ENCODE measurements at regions not wholly inside any gene's neighbourhood (a gene's known extent, or its start where the extent isn't known, plus 50 kb on each side); places are given as distances from the start of the nearest gene placed in this dataset.

DNA sequence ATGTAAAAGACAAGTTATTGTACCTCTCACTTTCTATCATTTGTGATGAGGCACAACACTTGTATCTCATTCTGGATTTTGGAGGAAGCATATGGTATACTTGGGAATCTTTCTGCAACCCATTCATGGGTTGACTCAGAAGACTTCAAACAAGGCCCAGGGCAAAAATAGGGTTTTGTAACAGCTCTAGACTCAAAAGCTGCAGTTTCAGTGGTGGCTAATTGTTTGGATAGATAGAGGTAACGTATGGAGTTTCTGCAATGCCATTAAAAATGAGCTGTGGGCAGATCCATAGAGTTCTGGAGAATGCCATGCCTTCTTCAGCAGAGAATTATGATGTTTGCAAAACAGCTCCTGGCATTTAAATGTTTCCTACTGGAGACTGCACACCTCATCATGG is 279.6 kb upstream of the VLDLR start:
- no peak for TF ChIP-seq EZH2phosphoT487 (IDR thresholded peaks at IDR 0.05; ENCODE audit: low read depth)
- H3K4me3 ChIP-seq (ENCODE audit: low read length), result no peak overlapping the region
- H2AFZ ChIP-seq (ENCODE audit: low read depth, low read length), result no peak overlapping the region
- H3K36me3 ChIP-seq (replicated peaks; ENCODE audit: low read depth, low read length), result no peaks in the 10 kb centered on the region
- no peaks in the 10 kb centered on the region for H3K4me1 ChIP-seq (ENCODE audit: low read length)
- H3K27me3 ChIP-seq (ENCODE audit: low read depth, low read length), result no peaks in the 10 kb centered on the region
- no peak overlapping the region for H3K4me2 ChIP-seq (ENCODE audit: low read length)
- no peaks in the 10 kb centered on the region for H4K20me1 ChIP-seq (ENCODE audit: insufficient read depth, low read length)
- H3K27ac ChIP-seq (ENCODE audit: low read length), result no peak overlapping the region
- no peaks in the 10 kb centered on the region for H3K79me2 ChIP-seq (ENCODE audit: low read length)
- H3K9ac ChIP-seq (ENCODE audit: low read length), result no peak overlapping the region
- no peaks in the 10 kb centered on the region for H3K9me3 ChIP-seq (ENCODE audit: insufficient read depth, low read length)

DNA sequence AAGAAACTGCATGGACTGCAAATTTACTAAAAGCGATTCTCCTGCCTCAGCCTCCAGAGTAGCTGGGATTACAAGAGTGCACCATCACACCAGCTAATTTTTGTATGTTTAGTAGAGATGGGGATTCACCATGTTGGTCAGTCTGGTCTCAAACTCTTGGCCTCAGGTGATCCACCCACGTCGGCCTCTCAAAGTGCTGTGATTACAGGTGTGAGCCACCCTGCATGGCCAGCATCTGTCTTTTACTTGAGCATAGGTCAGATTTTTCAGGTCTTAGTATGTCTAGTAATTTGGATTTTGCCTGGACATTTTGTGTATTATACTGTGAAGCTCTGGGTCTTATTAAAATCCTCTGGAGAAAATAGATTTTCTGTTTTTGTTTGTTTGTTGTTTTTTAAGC is 277.8 kb upstream of the VLDLR start:
- H3K27me3 ChIP-seq (ENCODE audit: low read depth, low read length), result no peaks in the 10 kb centered on the region
- H3K4me1 ChIP-seq (ENCODE audit: low read length), result no peaks in the 10 kb centered on the region
- H3K9ac ChIP-seq (ENCODE audit: low read length), result no peak overlapping the region
- H3K79me2 ChIP-seq (ENCODE audit: low read length), result no peaks in the 10 kb centered on the region
- no peaks in the 10 kb centered on the region for H3K36me3 ChIP-seq (replicated peaks; ENCODE audit: low read depth, low read length)
- TF ChIP-seq, protein P1, sequence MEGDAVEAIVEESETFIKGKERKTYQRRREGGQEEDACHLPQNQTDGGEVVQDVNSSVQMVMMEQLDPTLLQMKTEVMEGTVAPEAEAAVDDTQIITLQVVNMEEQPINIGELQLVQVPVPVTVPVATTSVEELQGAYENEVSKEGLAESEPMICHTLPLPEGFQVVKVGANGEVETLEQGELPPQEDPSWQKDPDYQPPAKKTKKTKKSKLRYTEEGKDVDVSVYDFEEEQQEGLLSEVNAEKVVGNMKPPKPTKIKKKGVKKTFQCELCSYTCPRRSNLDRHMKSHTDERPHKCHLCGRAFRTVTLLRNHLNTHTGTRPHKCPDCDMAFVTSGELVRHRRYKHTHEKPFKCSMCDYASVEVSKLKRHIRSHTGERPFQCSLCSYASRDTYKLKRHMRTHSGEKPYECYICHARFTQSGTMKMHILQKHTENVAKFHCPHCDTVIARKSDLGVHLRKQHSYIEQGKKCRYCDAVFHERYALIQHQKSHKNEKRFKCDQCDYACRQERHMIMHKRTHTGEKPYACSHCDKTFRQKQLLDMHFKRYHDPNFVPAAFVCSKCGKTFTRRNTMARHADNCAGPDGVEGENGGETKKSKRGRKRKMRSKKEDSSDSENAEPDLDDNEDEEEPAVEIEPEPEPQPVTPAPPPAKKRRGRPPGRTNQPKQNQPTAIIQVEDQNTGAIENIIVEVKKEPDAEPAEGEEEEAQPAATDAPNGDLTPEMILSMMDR (IDR thresholded peaks at IDR 0.05; ENCODE audit: low read depth, low read length), result no peak
- TF ChIP-seq EZH2phosphoT487 (IDR thresholded peaks at IDR 0.05; ENCODE audit: low read depth), result no peak
- no peaks in the 10 kb centered on the region for H3K9me3 ChIP-seq (ENCODE audit: insufficient read depth, low read length)
- H4K20me1 ChIP-seq (ENCODE audit: insufficient read depth, low read length), result no peaks in the 10 kb centered on the region
- no peak overlapping the region for H2AFZ ChIP-seq (ENCODE audit: low read depth, low read length)
- no peak overlapping the region for H3K4me3 ChIP-seq (ENCODE audit: low read length)
- no peak overlapping the region for H3K27ac ChIP-seq (ENCODE audit: low read length)
- no peak overlapping the region for H3K4me2 ChIP-seq (ENCODE audit: low read length)

DNA sequence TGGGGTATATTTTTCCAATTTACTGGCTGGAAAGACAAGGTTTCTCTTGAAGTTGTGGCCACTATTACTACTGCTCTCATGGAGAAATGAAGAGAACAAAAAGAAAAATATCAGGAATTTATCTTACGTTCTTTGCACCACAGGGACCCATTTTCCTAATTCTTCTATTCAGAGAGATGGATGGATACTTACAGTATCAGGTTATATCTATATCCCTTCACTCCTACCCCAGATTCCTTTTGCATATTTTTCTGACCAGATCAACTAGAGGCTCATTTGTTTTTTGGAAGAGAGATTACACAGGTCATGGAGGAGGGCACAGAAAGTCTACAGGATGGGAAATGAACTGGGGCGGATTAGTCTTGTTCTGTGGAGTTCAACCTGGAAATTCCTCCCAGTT is 277.2 kb upstream of the VLDLR start:
- Histone ChIP-seq H2AFZ (ENCODE audit: low read depth, low read length) (no peak overlapping the region), H3K79me2 (ENCODE audit: low read length) (no peaks in the 10 kb centered on the region), H3K4me3 (ENCODE audit: low read length) (no peak overlapping the region), H3K9ac (ENCODE audit: low read length) (no peak overlapping the region), H4K20me1 (ENCODE audit: insufficient read depth, low read length) (no peaks in the 10 kb centered on the region), H3K9me3 (ENCODE audit: insufficient read depth, low read length) (no peaks in the 10 kb centered on the region), H3K36me3 (replicated peaks; ENCODE audit: low read depth, low read length) (no peaks in the 10 kb centered on the region), H3K27me3 (ENCODE audit: low read depth, low read length) (no peaks in the 10 kb centered on the region), H3K4me2 (ENCODE audit: low read length) (no peak overlapping the region), H3K4me1 (ENCODE audit: low read length) (no peaks in the 10 kb centered on the region), H3K27ac (ENCODE audit: low read length) (no peak overlapping the region)
- TF ChIP-seq, protein P1 (IDR thresholded peaks at IDR 0.05; ENCODE audit: low read depth, low read length), result no peak
- TF ChIP-seq EZH2phosphoT487 (IDR thresholded peaks at IDR 0.05; ENCODE audit: low read depth), result no peak

DNA sequence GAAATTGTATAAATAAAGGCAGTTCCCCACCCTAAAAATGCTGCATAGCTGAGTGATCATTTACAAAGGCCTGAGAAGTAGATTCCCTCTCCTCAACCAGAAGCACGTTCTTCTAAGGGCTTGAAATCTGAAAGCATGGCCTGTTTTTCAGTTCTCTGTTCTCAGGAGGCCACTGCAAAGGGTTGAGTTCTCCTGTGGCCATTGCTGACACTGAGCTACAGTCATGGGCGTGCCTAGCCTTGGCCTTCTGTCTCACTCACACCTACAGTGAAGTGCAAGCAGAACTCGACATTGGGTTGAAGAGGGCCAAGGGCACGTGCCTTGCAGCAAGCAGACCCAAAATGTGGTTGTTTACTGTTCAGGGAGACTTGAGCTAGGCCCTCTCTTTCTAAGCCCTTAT is 276.6 kb upstream of the VLDLR start:
- no peak overlapping the region for H3K4me3 ChIP-seq (ENCODE audit: low read length)
- no peaks in the 10 kb centered on the region for H3K36me3 ChIP-seq (replicated peaks; ENCODE audit: low read depth, low read length)
- no peaks in the 10 kb centered on the region for H3K9me3 ChIP-seq (ENCODE audit: insufficient read depth, low read length)
- no peak overlapping the region for H3K4me2 ChIP-seq (ENCODE audit: low read length)
- H3K79me2 ChIP-seq (ENCODE audit: low read length), result no peaks in the 10 kb centered on the region
- no peak overlapping the region for H2AFZ ChIP-seq (ENCODE audit: low read depth, low read length)
- no peak for TF ChIP-seq EZH2phosphoT487 (IDR thresholded peaks at IDR 0.05; ENCODE audit: low read depth)
- TF ChIP-seq, protein P1 (IDR thresholded peaks at IDR 0.05; ENCODE audit: low read depth, low read length), result no peak
- no peak overlapping the region for H3K27ac ChIP-seq (ENCODE audit: low read length)
- H3K27me3 ChIP-seq (ENCODE audit: low read depth, low read length), result no peaks in the 10 kb centered on the region
- H4K20me1 ChIP-seq (ENCODE audit: insufficient read depth, low read length), result no peaks in the 10 kb centered on the region
- no peaks in the 10 kb centered on the region for H3K4me1 ChIP-seq (ENCODE audit: low read length)
- H3K9ac ChIP-seq (ENCODE audit: low read length), result no peak overlapping the region

Measured in OCI-LY3 (cell line).